HL-60 (cell line): ENCODE measurements at regions not wholly inside any gene's neighbourhood (a gene's known extent, or its start where the extent isn't known, plus 50 kb on each side); places are given as distances from the start of the nearest gene placed in this dataset.

ENCODE experiments used
- DNase-seq, 2 experiments: peaks; one replicate each; pipeline ENCODE4 v3.0.0-alpha.2; 2010 to 2020; ENCODE audit warnings: low read depth in 1 of 2, low spot score in 1 of 2
- H3K27ac ChIP-seq: fragments of 250-450 bp; sonication (Bioruptor Pico); replicated peaks from 2 replicates; pipeline ENCODE4 v1.5.1; 2020; ENCODE audit warnings: mild to moderate bottlenecking, moderate library complexity
- H3K27me3 ChIP-seq: fragments of 250-450 bp; sonication (Bioruptor Pico); 2 replicates; pipeline ENCODE4 v1.5.1; 2021; ENCODE audit warnings: mild to moderate bottlenecking, moderate library complexity; ENCODE audit not compliant: insufficient read depth, poor library complexity, severe bottlenecking
- H3K4me3 ChIP-seq: replicated peaks from 2 replicates; pipeline ENCODE4 v1.5.1; 2011; ENCODE audit warnings: mild to moderate bottlenecking, control low read depth, low read length; ENCODE audit not compliant: insufficient read depth
- GABPA ChIP-seq: IDR thresholded peaks from 2 replicates; pipeline ENCODE4 v1.6.1; 2012; ENCODE audit warnings: low read depth
- POLR2AphosphoS5 ChIP-seq: IDR thresholded peaks from 2 replicates; pipeline ENCODE4 v1.6.1; 2012; ENCODE audit warnings: low read depth
- SPI1 ChIP-seq: IDR thresholded peaks from 2 replicates; pipeline ENCODE4 v1.6.1; 2012; ENCODE audit warnings: low read depth, mild to moderate bottlenecking, borderline replicate concordance
- TF ChIP-seq, protein P1 (sequence below): IDR thresholded peaks from 2 replicates; pipeline ENCODE4 v1.6.1; 2012; ENCODE audit warnings: low read depth; ENCODE audit not compliant: insufficient replicate concordance
- TF ChIP-seq, protein P2 (sequence below): IDR thresholded peaks from one replicate; pipeline ENCODE4 v1.5.1; 2011; ENCODE audit warnings: low read length, control low read depth, inconsistent platforms; ENCODE audit not compliant: insufficient read depth

DNA sequence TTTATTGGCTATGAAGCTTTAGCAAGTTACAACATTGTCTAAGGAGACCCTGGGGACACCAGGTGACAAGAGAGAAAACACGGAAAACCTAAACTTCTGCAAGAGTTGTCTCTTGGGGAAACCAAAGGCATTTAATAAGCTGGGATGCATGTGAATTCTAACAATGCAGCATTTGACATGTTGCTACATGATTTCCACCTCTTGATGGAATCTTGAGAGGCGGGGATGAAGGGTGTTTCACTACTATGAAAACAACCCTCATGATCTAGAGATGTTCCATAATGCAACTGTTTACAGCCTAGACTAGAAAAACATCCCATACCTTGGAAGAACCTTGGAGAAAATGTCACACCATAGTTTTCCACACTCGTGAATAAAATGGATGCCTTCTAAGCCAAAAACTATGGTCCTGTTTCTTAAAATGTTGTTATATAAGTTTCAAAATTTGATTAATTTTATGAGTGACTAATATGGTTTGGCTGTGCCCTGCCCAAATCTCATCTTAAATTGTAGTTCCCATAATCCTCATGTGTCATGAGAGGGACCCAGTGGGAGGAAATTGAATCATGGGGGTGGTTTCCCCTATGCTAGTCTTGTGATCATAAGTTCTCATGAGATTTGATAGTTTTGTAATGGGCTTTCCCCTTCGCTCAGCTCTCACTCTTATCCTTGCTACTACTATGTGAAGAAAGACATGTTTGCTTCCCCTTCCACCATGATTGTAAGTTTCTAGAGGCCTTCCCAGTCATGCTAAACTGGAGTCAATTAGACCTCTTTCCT, 164.6 kb downstream of the TNFSF13B start:
- no peak overlapping the region for H3K4me3 ChIP-seq
- no peaks in the 10 kb centered on the region for H3K27me3 ChIP-seq
- no peak overlapping the region for H3K27ac ChIP-seq
- TF ChIP-seq, protein P1, sequence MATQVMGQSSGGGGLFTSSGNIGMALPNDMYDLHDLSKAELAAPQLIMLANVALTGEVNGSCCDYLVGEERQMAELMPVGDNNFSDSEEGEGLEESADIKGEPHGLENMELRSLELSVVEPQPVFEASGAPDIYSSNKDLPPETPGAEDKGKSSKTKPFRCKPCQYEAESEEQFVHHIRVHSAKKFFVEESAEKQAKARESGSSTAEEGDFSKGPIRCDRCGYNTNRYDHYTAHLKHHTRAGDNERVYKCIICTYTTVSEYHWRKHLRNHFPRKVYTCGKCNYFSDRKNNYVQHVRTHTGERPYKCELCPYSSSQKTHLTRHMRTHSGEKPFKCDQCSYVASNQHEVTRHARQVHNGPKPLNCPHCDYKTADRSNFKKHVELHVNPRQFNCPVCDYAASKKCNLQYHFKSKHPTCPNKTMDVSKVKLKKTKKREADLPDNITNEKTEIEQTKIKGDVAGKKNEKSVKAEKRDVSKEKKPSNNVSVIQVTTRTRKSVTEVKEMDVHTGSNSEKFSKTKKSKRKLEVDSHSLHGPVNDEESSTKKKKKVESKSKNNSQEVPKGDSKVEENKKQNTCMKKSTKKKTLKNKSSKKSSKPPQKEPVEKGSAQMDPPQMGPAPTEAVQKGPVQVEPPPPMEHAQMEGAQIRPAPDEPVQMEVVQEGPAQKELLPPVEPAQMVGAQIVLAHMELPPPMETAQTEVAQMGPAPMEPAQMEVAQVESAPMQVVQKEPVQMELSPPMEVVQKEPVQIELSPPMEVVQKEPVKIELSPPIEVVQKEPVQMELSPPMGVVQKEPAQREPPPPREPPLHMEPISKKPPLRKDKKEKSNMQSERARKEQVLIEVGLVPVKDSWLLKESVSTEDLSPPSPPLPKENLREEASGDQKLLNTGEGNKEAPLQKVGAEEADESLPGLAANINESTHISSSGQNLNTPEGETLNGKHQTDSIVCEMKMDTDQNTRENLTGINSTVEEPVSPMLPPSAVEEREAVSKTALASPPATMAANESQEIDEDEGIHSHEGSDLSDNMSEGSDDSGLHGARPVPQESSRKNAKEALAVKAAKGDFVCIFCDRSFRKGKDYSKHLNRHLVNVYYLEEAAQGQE: no peak
- no peak for TF ChIP-seq GABPA
- TF ChIP-seq POLR2AphosphoS5: no peak
- no peak for TF ChIP-seq SPI1
- TF ChIP-seq, protein P2, sequence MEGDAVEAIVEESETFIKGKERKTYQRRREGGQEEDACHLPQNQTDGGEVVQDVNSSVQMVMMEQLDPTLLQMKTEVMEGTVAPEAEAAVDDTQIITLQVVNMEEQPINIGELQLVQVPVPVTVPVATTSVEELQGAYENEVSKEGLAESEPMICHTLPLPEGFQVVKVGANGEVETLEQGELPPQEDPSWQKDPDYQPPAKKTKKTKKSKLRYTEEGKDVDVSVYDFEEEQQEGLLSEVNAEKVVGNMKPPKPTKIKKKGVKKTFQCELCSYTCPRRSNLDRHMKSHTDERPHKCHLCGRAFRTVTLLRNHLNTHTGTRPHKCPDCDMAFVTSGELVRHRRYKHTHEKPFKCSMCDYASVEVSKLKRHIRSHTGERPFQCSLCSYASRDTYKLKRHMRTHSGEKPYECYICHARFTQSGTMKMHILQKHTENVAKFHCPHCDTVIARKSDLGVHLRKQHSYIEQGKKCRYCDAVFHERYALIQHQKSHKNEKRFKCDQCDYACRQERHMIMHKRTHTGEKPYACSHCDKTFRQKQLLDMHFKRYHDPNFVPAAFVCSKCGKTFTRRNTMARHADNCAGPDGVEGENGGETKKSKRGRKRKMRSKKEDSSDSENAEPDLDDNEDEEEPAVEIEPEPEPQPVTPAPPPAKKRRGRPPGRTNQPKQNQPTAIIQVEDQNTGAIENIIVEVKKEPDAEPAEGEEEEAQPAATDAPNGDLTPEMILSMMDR: no peak
- no peak for DNase-seq

GRCh38 chr13:108435393-108436149, 166.1 kb downstream of the TNFSF13B start:
- DNase-seq: no peak
- H3K27ac ChIP-seq: no peak overlapping the region
- H3K4me3 ChIP-seq: no peak overlapping the region
- H3K27me3 ChIP-seq: no peaks in the 10 kb centered on the region
- TF ChIP-seq, protein P2: no peak
- TF ChIP-seq GABPA (no peak), POLR2AphosphoS5 (no peak), SPI1 (no peak)
- TF ChIP-seq, protein P1: no peak

DNA sequence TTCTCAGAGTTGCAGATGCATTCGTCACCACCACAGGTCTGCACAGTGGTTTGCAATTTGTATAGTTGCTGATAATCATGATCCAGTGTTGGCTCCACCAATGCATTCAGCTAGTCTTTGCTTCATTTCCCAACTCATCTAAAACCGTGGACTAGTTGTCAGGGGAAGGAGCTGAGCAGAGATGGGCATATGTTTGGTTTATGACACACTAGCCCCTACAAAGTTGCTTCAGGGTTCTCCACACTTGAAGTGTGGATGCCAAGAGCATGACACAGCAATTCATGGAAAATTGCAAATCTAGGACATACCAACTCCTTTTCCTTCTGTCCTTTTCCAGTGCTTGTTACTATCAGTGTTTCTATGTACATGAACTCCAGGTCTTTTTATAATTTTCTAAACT, 168.0 kb downstream of the TNFSF13B start:
- H3K4me3 ChIP-seq: no peak overlapping the region
- no peak overlapping the region for H3K27ac ChIP-seq
- TF ChIP-seq, protein P1: no peak
- TF ChIP-seq, protein P2: no peak
- no peak for TF ChIP-seq GABPA
- TF ChIP-seq POLR2AphosphoS5: no peak
- no peak for TF ChIP-seq SPI1
- no peaks in the 10 kb centered on the region for H3K27me3 ChIP-seq
- no peak for DNase-seq
